Osteoblast (primary cell): ENCODE measurements at regions not wholly inside any gene's neighbourhood (a gene's known extent, or its start where the extent isn't known, plus 50 kb on each side); places are given as distances from the start of the nearest gene placed in this dataset.

Experiments used
- DNase-seq: peaks from one replicate; pipeline ENCODE4 v3.0.0; 2011; ENCODE audit warnings: low spot score, mixed read lengths; ENCODE audit not compliant: insufficient read length; ENCODE audit errors: missing footprints
- H2AFZ ChIP-seq: 2 replicates; pipeline ENCODE4 v1.6.0; 2011; ENCODE audit warnings: mild to moderate bottlenecking, low read length
- H3K27ac ChIP-seq: 2 replicates; pipeline ENCODE4 v1.5.1; 2011; ENCODE audit warnings: mild to moderate bottlenecking, low read depth, low read length, moderate library complexity
- H3K27me3 ChIP-seq: 2 replicates; pipeline ENCODE4 v1.6.0; 2012; ENCODE audit warnings: mild to moderate bottlenecking, control low read depth, inconsistent platforms, low read length, moderate library complexity; ENCODE audit not compliant: insufficient read depth
- H3K36me3 ChIP-seq: 2 replicates; pipeline ENCODE4 v1.5.1; 2011; ENCODE audit warnings: mild to moderate bottlenecking, low read length, control low read depth, moderate library complexity; ENCODE audit not compliant: insufficient read depth
- H3K4me1 ChIP-seq: 2 replicates; pipeline ENCODE4 v1.5.1; 2011; ENCODE audit warnings: mild to moderate bottlenecking, low read length, control low read depth, moderate library complexity; ENCODE audit not compliant: insufficient read depth
- H3K4me2 ChIP-seq: 2 replicates; pipeline ENCODE4 v1.6.0; 2011; ENCODE audit warnings: mild to moderate bottlenecking, low read length; ENCODE audit not compliant: insufficient read depth
- H3K4me3 ChIP-seq: fragments of 200-600 bp; sonication (generic); 3 replicates; pipeline ENCODE4 v1.5.1; 2012; ENCODE audit warnings: mild to moderate bottlenecking, low read length, inconsistent platforms; ENCODE audit not compliant: insufficient read depth
- H3K79me2 ChIP-seq: 2 replicates; pipeline ENCODE4 v1.6.0; 2012; ENCODE audit warnings: mild to moderate bottlenecking, low read length, control low read depth, inconsistent platforms; ENCODE audit not compliant: insufficient read depth
- H3K9me3 ChIP-seq: 2 replicates; pipeline ENCODE4 v1.5.1; 2011; ENCODE audit warnings: low read depth, low read length, control low read depth
- H4K20me1 ChIP-seq: 2 replicates; pipeline ENCODE4 v1.6.0; 2012; ENCODE audit warnings: mild to moderate bottlenecking, low read length, control low read depth; ENCODE audit not compliant: insufficient read depth
- CTCF ChIP-seq: IDR thresholded peaks from 2 replicates; pipeline ENCODE4 v1.5.1; 2011; ENCODE audit warnings: mild to moderate bottlenecking, low read depth, low read length, moderate library complexity; ENCODE audit errors: extremely low read depth

GRCh38 chr4:123545667-123546572 lies 149.3 kb downstream of the SPRY1 start:
- Histone ChIP-seq H3K9me3 (peaks cover 1% of the 10 kb centered on the region), H3K79me2 (no peaks in the 10 kb centered on the region), H3K4me1 (no peaks in the 10 kb centered on the region), H3K36me3 (no peaks in the 10 kb centered on the region), H3K4me3 (no peak overlapping the region), H4K20me1 (no peaks in the 10 kb centered on the region), H3K27me3 (peaks cover 2% of the 10 kb centered on the region), H3K4me2 (no peak overlapping the region), H3K27ac (no peak overlapping the region), H2AFZ (no peak overlapping the region)
- TF ChIP-seq CTCF: no peak
- DNase-seq: no peak

- no peak overlapping the region for H2AFZ ChIP-seq
- no peak overlapping the region for H3K4me2 ChIP-seq
- H3K4me1 ChIP-seq: no peaks in the 10 kb centered on the region
- peaks cover 1% of the 10 kb centered on the region for H3K9me3 ChIP-seq
- no peaks in the 10 kb centered on the region for H3K79me2 ChIP-seq
- H3K4me3 ChIP-seq: no peak overlapping the region
- no peak for TF ChIP-seq CTCF
- no peak for DNase-seq
- no peak overlapping the region for H3K27ac ChIP-seq
- H4K20me1 ChIP-seq: no peaks in the 10 kb centered on the region
- peaks cover 2% of the 10 kb centered on the region for H3K27me3 ChIP-seq
- no peaks in the 10 kb centered on the region for H3K36me3 ChIP-seq
Observed at GRCh38 chr4:123546573-123547060, 150.0 kb downstream of the SPRY1 start.

GRCh38 chr4:123547216-123548165 lies 150.9 kb downstream of the SPRY1 start:
- H3K9me3 ChIP-seq: peaks cover 1% of the 10 kb centered on the region
- peaks cover 2% of the 10 kb centered on the region for H3K27me3 ChIP-seq
- TF ChIP-seq CTCF: no peak
- no peaks in the 10 kb centered on the region for H3K36me3 ChIP-seq
- no peak for DNase-seq
- H3K4me1 ChIP-seq: no peaks in the 10 kb centered on the region
- H4K20me1 ChIP-seq: no peaks in the 10 kb centered on the region
- no peak overlapping the region for H3K27ac ChIP-seq
- no peak overlapping the region for H2AFZ ChIP-seq
- no peak overlapping the region for H3K4me2 ChIP-seq
- H3K79me2 ChIP-seq: no peaks in the 10 kb centered on the region
- no peak overlapping the region for H3K4me3 ChIP-seq
